ENCODE measurements at regions not wholly inside any gene's neighbourhood (a gene's known extent, or its start where the extent isn't known, plus 50 kb on each side); places are given as distances from the start of the nearest gene placed in this dataset.
A peak's percentile ranks its signal among the peaks of the same experiment; 100 is the strongest.
"Not testable (repeated sequence)": the region's sequence is repeated elsewhere in the genome, so short reads cannot be mapped to it uniquely, and the experiment has no call there.

GRCh38 chr9:19875291-19875920 lies 86.6 kb upstream of the SLC24A2 start (continued):
- no peak for TF ChIP-seq E2F5 (CRISPR knock-in tag; IDR thresholded peaks at IDR 0.05)
- no peak for TF ChIP-seq NFE2L1 (CRISPR knock-in tag; IDR thresholded peaks at IDR 0.05)

- CTCF ChIA-PET: interaction anchor here (0.7 kb wide), 1 partner anchor 742 kb away, joined by 4 read pairs; no protein-coding TSS in a partner anchor
- peaks cover 11% of the 10 kb centered on the region for H3K36me3 Mint-ChIP-seq
- H3K4me1 Mint-ChIP-seq; H3K27me3 Mint-ChIP-seq (ENCODE audit: low read depth); ATAC-seq; DNase-seq (ENCODE audit: low spot score); POLR2A ChIA-PET; H3K4me3 Mint-ChIP-seq; H3K27ac Mint-ChIP-seq: not testable (repeated sequence)
- peaks cover 32% of the 10 kb centered on the region for H3K9me3 Mint-ChIP-seq
Measured at GRCh38 chr9:19873188-19873587, 84.4 kb upstream of the SLC24A2 start.

GRCh38 chr9:19870988-19871387 lies 82.2 kb upstream of the SLC24A2 start:
- H3K9me3 Mint-ChIP-seq: peaks cover 38% of the 10 kb centered on the region
- CTCF ChIA-PET: no interaction called here
- H3K27ac Mint-ChIP-seq: no peak overlapping the region
- no peaks in the 10 kb centered on the region for H3K27me3 Mint-ChIP-seq (ENCODE audit: low read depth)
- POLR2A ChIA-PET: no interaction called here
- DNase-seq (ENCODE audit: low spot score): no peak
- H3K4me3 Mint-ChIP-seq: no peak overlapping the region
- H3K36me3 Mint-ChIP-seq: peaks cover 11% of the 10 kb centered on the region
- no peak for ATAC-seq
- H3K4me1 Mint-ChIP-seq: peaks cover 3% of the 10 kb centered on the region; the same call in 1 of the 2 replicates
- TF ChIP-seq CDX4 (CRISPR knock-in tag; IDR thresholded peaks at IDR 0.05; ENCODE audit: borderline replicate concordance) (no peak), ZNF317 (CRISPR knock-in tag; IDR thresholded peaks at IDR 0.05; ENCODE audit: borderline replicate concordance, low read depth) (peak; percentile 84)

- peaks cover 9% of the 10 kb centered on the region for H3K9me3 Mint-ChIP-seq
- no peak overlapping the region for H3K27ac Mint-ChIP-seq
- H3K4me1 Mint-ChIP-seq: no peaks in the 10 kb centered on the region
- no peaks in the 10 kb centered on the region for H3K27me3 Mint-ChIP-seq (ENCODE audit: low read depth)
- POLR2A ChIA-PET: no interaction called here
- CTCF ChIA-PET: no interaction called here
- DNase-seq (ENCODE audit: low spot score): no peak
- TF ChIP-seq CBFB (CRISPR knock-in tag; IDR thresholded peaks at IDR 0.05; ENCODE audit: low read depth): no peak
- no peak for TF ChIP-seq PRDM15 (CRISPR knock-in tag; IDR thresholded peaks at IDR 0.05)
- no peak for TF ChIP-seq ZNF416 (CRISPR knock-in tag; IDR thresholded peaks at IDR 0.05)
- no peak for TF ChIP-seq ZMAT4 (CRISPR knock-in tag; IDR thresholded peaks at IDR 0.05)
- no peak for TF ChIP-seq ZNF263 (CRISPR knock-in tag; IDR thresholded peaks at IDR 0.05; ENCODE audit: low read depth)
- no peak for TF ChIP-seq SP1 (CRISPR knock-in tag; conservative IDR thresholded peaks at IDR 0.05)
- TF ChIP-seq ZBTB21 (CRISPR knock-in tag; IDR thresholded peaks at IDR 0.05; ENCODE audit: borderline replicate concordance): no peak
- no peak for TF ChIP-seq STAT6 (CRISPR knock-in tag; conservative IDR thresholded peaks at IDR 0.05; ENCODE audit: low read depth)
- no peak for TF ChIP-seq ERG (CRISPR knock-in tag; IDR thresholded peaks at IDR 0.05)
- no peak for TF ChIP-seq MYBL2 (CRISPR knock-in tag; IDR thresholded peaks at IDR 0.05)
- no peak overlapping the region for H3K4me3 Mint-ChIP-seq
- H3K36me3 Mint-ChIP-seq: peaks cover 3% of the 10 kb centered on the region
- no peak for ATAC-seq
Measured at GRCh38 chr9:19840953-19841352, 52.1 kb upstream of the SLC24A2 start.
